GM06990 (cell line): ENCODE measurements at regions not wholly inside any gene's neighbourhood (a gene's known extent, or its start where the extent isn't known, plus 50 kb on each side); places are given as distances from the start of the nearest gene placed in this dataset.
"Not testable (repeated sequence)": the region's sequence is repeated elsewhere in the genome, so short reads cannot be mapped to it uniquely, and the experiment has no call there.

Experiments used
- DNase-seq: peaks from one replicate; pipeline ENCODE4 v3.0.0-alpha.2; 2011; ENCODE audit not compliant: insufficient read length; ENCODE audit errors: extremely low read depth
- H3K27me3 ChIP-seq: replicated peaks from 2 replicates; pipeline ENCODE4 v1.6.0; 2011; ENCODE audit warnings: low read length; ENCODE audit not compliant: control insufficient read depth, insufficient read depth
- H3K36me3 ChIP-seq: 2 replicates; pipeline ENCODE4 v1.5.1; 2011; ENCODE audit warnings: low read length; ENCODE audit not compliant: control insufficient read depth, insufficient read depth
- H3K4me3 ChIP-seq: replicated peaks from 2 replicates; pipeline ENCODE4 v1.5.1; 2011; ENCODE audit warnings: low read depth, mild to moderate bottlenecking, control low read depth, low read length
- CTCF ChIP-seq: IDR thresholded peaks from 2 replicates; pipeline ENCODE4 v1.5.1; 2011; ENCODE audit warnings: low read length, control low read depth, mild to moderate bottlenecking, inconsistent platforms; ENCODE audit not compliant: insufficient read depth, poor library complexity, severe bottlenecking

- Histone ChIP-seq H3K4me3 (no peak overlapping the region), H3K36me3 (no peaks in the 10 kb centered on the region), H3K27me3 (no peaks in the 10 kb centered on the region)
- no peak for DNase-seq
- no peak for TF ChIP-seq CTCF
These were observed 197.1 kb upstream of the GIMD1 start for GRCh38 chr4:106565727-106566126.

DNA sequence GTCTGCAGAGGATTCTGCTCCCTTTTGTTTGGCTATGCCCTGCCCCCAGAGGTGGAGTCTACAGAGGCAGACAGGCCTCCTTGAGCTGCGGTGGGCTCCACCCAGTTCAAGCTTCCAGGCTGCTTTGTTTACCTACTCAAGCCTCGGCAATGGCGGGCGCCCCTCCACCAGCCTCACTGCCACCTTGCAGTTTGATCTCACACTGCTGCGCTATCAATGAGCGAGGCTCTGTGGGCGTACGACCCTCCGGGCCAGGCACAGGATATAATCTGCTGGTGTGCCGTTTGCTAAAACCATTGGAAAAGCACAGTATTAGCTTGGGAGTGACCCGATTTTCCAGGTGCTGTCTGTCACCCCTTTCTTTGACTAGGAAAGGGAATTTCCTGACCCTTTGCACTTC lies 195.1 kb upstream of the GIMD1 start:
- not testable (repeated sequence) for DNase-seq, H3K36me3 ChIP-seq, H3K4me3 ChIP-seq, H3K27me3 ChIP-seq

DNA sequence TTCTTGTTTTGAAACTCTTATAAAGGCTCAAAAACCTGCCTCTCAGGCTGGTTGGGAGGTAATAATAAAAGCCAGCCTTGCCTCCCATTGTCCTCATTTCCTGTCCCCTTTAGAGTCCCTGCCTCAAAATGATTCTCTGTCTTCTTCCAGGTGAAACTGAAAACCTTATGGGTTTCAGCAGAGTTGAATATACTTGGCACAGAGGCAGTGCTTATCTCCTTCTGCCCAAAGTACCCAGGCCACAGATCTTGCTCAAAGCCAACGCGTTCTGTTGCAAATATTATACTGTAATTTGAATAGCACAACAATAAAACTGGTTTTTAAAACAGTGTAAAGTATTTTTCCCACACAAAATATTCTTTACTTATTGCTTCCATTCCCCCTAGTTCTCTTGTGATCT lies 183.1 kb upstream of the GIMD1 start:
- DNase-seq: no peak
- TF ChIP-seq CTCF: no peak
- no peaks in the 10 kb centered on the region for H3K27me3 ChIP-seq
- no peaks in the 10 kb centered on the region for H3K36me3 ChIP-seq
- no peak overlapping the region for H3K4me3 ChIP-seq

DNA sequence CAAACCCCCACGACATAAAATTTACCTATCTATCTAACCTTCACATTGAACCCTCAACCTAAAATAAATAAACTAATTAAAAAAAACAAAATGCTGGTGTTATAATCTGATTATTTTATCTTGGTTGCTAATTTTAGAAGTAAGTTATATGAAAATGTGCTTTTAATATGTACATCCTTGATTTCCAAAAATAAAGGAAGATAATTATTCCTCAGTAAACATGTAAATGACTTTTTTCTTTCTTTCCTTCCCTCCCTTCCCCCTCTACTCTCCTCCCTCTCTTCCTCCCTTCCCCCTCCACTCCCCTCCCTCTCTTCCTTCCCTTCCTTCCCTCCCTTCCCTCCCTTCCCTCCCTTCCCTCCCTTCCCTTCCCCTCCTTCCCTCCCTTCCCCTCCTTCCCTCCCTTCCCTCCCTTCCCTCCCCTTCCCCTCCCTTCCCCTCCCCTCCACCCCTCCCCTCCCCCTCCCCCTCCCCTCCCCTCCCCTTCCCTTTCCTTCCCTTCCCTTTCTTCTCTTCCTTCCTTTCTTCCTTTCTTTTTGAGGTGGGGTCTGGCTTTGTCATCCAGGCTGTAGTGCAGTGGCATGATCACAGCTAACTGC lies 180.0 kb upstream of the GIMD1 start:
- DNase-seq: no peak
- TF ChIP-seq CTCF: no peak
- no peak overlapping the region for H3K4me3 ChIP-seq
- no peaks in the 10 kb centered on the region for H3K36me3 ChIP-seq
- no peaks in the 10 kb centered on the region for H3K27me3 ChIP-seq

DNA sequence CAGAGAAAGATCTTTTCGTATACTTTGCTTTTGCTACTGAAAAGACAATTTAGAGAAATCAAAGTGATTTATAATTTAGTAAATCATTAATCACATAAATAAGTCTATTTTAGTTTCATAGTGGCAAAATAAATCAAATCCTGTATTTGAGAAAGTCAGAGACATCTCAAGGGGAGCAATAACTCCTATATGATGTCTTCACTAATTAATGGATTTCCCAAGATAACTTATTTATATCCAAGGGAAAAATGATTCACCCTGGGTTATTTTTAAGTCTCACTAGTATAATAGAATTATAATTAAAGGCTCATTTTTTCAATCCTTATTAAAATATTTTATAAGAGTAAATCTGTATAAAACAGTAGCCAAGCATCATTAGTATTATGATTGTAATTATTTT lies 177.8 kb upstream of the GIMD1 start:
- H3K36me3 ChIP-seq: no peaks in the 10 kb centered on the region
- H3K4me3 ChIP-seq: no peak overlapping the region
- no peak for TF ChIP-seq CTCF
- H3K27me3 ChIP-seq: no peaks in the 10 kb centered on the region
- no peak for DNase-seq

DNA sequence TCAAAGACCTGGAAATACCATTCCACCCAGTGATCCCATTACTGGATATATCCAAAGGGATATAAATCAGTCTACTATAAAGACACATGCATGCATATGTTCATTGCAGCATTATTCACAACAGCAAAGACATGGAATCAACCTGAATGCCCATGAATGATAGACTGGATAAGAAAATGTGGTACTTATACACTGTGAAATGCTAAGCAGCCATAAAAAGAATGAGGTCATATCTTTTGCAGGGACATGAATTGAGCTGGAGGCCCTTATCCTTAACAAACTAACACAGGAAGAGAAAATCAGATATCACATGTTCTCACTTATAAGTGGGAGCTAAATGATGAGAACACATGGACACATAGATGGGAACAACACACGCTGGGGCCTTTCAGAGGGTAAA lies 174.0 kb upstream of the GIMD1 start:
- H3K4me3 ChIP-seq, DNase-seq, H3K27me3 ChIP-seq, H3K36me3 ChIP-seq: not testable (repeated sequence)

DNA sequence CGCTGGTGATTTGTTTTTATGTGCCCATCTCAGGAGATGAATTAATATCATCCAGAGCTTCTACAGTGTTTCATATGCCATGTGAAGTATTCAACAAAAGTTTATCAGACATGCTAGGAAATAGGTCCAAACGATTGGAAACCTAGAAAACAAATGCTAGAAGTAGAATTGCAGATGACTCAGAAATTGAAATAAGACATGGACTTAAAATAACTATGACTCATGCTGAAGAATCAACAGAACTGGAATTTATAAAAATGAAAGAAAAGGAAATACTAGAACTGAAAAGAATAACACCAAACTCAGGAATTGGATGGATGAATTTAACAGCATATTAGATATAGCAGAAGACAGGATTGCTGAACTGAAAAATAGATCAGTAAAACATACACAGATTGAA lies 172.7 kb upstream of the GIMD1 start:
- DNase-seq: no peak
- no peak for TF ChIP-seq CTCF
- H3K27me3 ChIP-seq: no peaks in the 10 kb centered on the region
- H3K36me3 ChIP-seq: no peaks in the 10 kb centered on the region
- H3K4me3 ChIP-seq: no peak overlapping the region
